Uterus (tissue), 3 donors: ENCODE measurements at regions not wholly inside any gene's neighbourhood (a gene's known extent, or its start where the extent isn't known, plus 50 kb on each side); places are given as distances from the start of the nearest gene placed in this dataset.
"Not testable (repeated sequence)": the region's sequence is repeated elsewhere in the genome, so short reads cannot be mapped to it uniquely, and the experiment has no call there.

ENCODE experiments used
- DNase-seq, 2 donors: peaks; one replicate each; pipeline ENCODE4 v3.0.0-alpha.2; 2019 to 2020
- H3K27ac ChIP-seq, 2 donors: fragments of 200-600 bp; sonication (generic); 1 replicate in 1 of 2; 2 replicates in 1 of 2; pipeline ENCODE4 v1.5.1; 2016 to 2018
- H3K27me3 ChIP-seq, 2 donors: fragments of 200-600 bp; sonication (generic); one replicate each; pipeline ENCODE4 v1.5.1; 2018 to 2019; ENCODE audit warnings: control low read depth in 1 of 2
- H3K36me3 ChIP-seq, 2 donors: fragments of 200-600 bp; sonication (generic); one replicate each; pipeline ENCODE4 v1.5.1; 2019; ENCODE audit warnings: control low read depth in 1 of 2
- H3K4me1 ChIP-seq, 2 donors: fragments of 200-600 bp; sonication (generic); one replicate each; pipeline ENCODE4 v1.5.1; 2018 to 2019; ENCODE audit warnings: control low read depth in 1 of 2
- H3K4me3 ChIP-seq, 2 donors: fragments of 200-600 bp; sonication (generic); 1 replicate in 1 of 2; 2 replicates in 1 of 2; pipeline ENCODE4 v1.5.1; 2018 to 2019; ENCODE audit warnings: mild to moderate bottlenecking in 1 of 2
- H3K9me3 ChIP-seq, 2 donors: fragments of 200-600 bp; sonication (generic); one replicate each; pipeline ENCODE4 v1.5.1; 2019; ENCODE audit warnings: control low read depth in 1 of 2
- POLR2A ChIP-seq, 2 donors: fragments of 450-650 bp; IDR thresholded peaks; one replicate each; pipeline ENCODE4 v1.6.1; 2016; ENCODE audit warnings: antibody characterized with exemption in 2 of 2, mild to moderate bottlenecking in 1 of 2, moderate library complexity in 1 of 2
- intact Hi-C: fragments of 100-400 bp; cut with DNase I; formaldehyde crosslinking; loops from one replicate; pipeline ENCODE4 v1.15.1; 2023; ENCODE audit warnings: low total_unique reads
- TF ChIP-seq, protein P1 (sequence below), 4 experiments: fragments of 200-600 bp in 2 of 4; fragments of 450-650 bp in 2 of 4; sonication (generic) in 2 of 4; IDR thresholded peaks; one replicate each; pipeline ENCODE4 v1.5.1; 2016 to 2019; ENCODE audit warnings: antibody characterized with exemption in 4 of 4, mild to moderate bottlenecking in 2 of 4, moderate library complexity in 1 of 4
- donor health status: DM: yes; HTN: yes; CAD: no.

- Histone ChIP-seq H3K27ac (no peak overlapping the region), H3K4me1 (no peaks in the 10 kb centered on the region), H3K36me3 (no peaks in the 10 kb centered on the region), H3K4me3 (no peak overlapping the region), H3K27me3 (no peaks in the 10 kb centered on the region), H3K9me3 (no peaks in the 10 kb centered on the region)
- no peak for DNase-seq
- no peak for TF ChIP-seq POLR2A (IDR thresholded peaks at IDR 0.05)
- TF ChIP-seq, protein P1, sequence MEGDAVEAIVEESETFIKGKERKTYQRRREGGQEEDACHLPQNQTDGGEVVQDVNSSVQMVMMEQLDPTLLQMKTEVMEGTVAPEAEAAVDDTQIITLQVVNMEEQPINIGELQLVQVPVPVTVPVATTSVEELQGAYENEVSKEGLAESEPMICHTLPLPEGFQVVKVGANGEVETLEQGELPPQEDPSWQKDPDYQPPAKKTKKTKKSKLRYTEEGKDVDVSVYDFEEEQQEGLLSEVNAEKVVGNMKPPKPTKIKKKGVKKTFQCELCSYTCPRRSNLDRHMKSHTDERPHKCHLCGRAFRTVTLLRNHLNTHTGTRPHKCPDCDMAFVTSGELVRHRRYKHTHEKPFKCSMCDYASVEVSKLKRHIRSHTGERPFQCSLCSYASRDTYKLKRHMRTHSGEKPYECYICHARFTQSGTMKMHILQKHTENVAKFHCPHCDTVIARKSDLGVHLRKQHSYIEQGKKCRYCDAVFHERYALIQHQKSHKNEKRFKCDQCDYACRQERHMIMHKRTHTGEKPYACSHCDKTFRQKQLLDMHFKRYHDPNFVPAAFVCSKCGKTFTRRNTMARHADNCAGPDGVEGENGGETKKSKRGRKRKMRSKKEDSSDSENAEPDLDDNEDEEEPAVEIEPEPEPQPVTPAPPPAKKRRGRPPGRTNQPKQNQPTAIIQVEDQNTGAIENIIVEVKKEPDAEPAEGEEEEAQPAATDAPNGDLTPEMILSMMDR (IDR thresholded peaks at IDR 0.05): no peak
- intact Hi-C loops: no loop called here
Observed at GRCh38 chr1:240722788-240723187, 110.8 kb upstream of the GREM2 start.

DNA sequence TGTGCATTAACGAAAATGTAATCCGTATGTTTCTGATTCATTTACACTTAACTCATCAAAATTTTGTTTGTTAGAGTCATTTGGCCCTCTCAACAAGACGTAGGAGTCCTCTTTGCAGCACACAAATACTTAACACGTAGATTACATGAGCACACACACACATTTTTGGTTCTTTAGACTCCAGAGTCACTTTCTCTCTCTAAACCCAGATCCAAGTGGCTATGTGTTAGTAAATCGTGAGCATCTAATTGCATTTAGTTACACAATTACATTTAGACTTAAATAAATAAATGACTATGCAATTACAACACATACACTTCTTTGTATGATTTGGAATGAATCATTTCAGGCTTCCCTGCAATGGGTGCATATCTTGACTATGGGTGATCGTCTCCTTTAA lies 109.0 kb upstream of the GREM2 start:
- Histone ChIP-seq H3K27ac (peak overlapping the region in 1 of 2 donors; percentile 37), H3K36me3 (no peaks in the 10 kb centered on the region), H3K9me3 (no peaks in the 10 kb centered on the region), H3K27me3 (no peaks in the 10 kb centered on the region), H3K4me1 (no peaks in the 10 kb centered on the region), H3K4me3 (no peak overlapping the region)
- intact Hi-C loops: no loop called here
- TF ChIP-seq, protein P1 (IDR thresholded peaks at IDR 0.05): no peak
- TF ChIP-seq POLR2A (IDR thresholded peaks at IDR 0.05): no peak
- DNase-seq: no peak

DNA sequence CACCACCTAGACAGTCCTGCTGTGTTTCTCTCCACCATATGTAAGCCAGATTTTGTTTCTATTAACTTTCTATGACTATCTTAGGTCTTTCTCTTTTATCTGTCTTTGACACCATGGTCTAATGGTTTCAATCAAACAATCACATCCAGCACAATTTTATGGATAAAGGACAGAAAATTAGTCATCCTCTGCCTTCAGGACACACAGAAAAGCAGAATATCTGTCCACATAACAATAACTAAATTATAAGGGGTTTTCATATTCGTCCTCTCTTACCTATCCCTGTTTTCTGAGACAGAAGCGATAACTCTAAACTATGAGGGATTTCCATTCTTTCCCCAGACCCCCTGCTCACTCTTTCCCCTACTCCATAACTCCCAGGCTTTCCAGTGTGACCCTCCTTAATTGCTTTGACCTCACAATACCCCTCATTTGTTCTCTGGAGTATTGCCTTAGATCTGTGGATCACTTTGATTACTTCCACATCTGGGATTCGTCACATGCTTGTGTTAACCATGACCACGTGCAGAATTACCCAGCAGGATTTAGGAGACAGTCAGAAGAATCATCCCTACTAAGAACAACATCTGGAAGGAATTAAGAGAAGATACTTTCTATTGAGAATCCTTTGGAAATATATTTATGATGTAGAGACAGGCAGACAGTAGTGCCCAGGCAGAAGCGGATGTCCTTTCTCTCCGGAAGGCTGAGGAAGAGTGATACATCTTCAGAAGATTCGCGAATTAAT lies 108.2 kb upstream of the GREM2 start:
- no peaks in the 10 kb centered on the region for H3K27me3 ChIP-seq
- DNase-seq: no peak
- H3K4me3 ChIP-seq: no peak overlapping the region
- H3K27ac ChIP-seq: peak overlapping the region in 1 of 2 donors; percentile 37
- intact Hi-C loops: no loop called here
- no peaks in the 10 kb centered on the region for H3K9me3 ChIP-seq
- H3K4me1 ChIP-seq: no peaks in the 10 kb centered on the region
- no peaks in the 10 kb centered on the region for H3K36me3 ChIP-seq
- no peak for TF ChIP-seq POLR2A (IDR thresholded peaks at IDR 0.05)
- TF ChIP-seq, protein P1 (IDR thresholded peaks at IDR 0.05): no peak

GRCh38 chr1:240716538-240716937 lies 104.6 kb upstream of the GREM2 start:
- intact Hi-C loops, H3K4me1 ChIP-seq, H3K27ac ChIP-seq, H3K27me3 ChIP-seq, H3K36me3 ChIP-seq, H3K9me3 ChIP-seq, DNase-seq, H3K4me3 ChIP-seq: not testable (repeated sequence)

- H3K36me3 ChIP-seq: no peaks in the 10 kb centered on the region
- no peak overlapping the region for H3K27ac ChIP-seq
- H3K9me3 ChIP-seq: no peaks in the 10 kb centered on the region
- H3K27me3 ChIP-seq: no peaks in the 10 kb centered on the region
- TF ChIP-seq, protein P1 (IDR thresholded peaks at IDR 0.05): no peak
- TF ChIP-seq POLR2A (IDR thresholded peaks at IDR 0.05): no peak
- H3K4me1 ChIP-seq: no peaks in the 10 kb centered on the region
- DNase-seq: no peak
- intact Hi-C loops: no loop called here
- no peak overlapping the region for H3K4me3 ChIP-seq
Observed at GRCh38 chr1:240714568-240715292, 102.8 kb upstream of the GREM2 start.
